ENCODE measurements at regions not wholly inside any gene's neighbourhood (a gene's known extent, or its start where the extent isn't known, plus 50 kb on each side); places are given as distances from the start of the nearest gene placed in this dataset.

- no peak for DNase-seq (ENCODE audit: low read depth)
Measured at GRCh38 chr10:78186572-78186971, 152.9 kb downstream of the RPS24 start.

- DNase-seq (ENCODE audit: low read depth) = no peak
Measured at GRCh38 chr10:78187371-78187770, 153.7 kb downstream of the RPS24 start.

- no peak for DNase-seq (ENCODE audit: low read depth)
Measured at GRCh38 chr10:78188446-78188845, 154.8 kb downstream of the RPS24 start.

- no peak for DNase-seq (ENCODE audit: low read depth)
Measured at GRCh38 chr10:78190051-78190825, 156.6 kb downstream of the RPS24 start.

- no peak for DNase-seq (ENCODE audit: low read depth)
Measured at GRCh38 chr10:78191301-78191700, 157.6 kb downstream of the RPS24 start.

- DNase-seq (ENCODE audit: low read depth) = no peak
Measured at GRCh38 chr10:78193189-78193588, 159.5 kb downstream of the RPS24 start.

GRCh38 chr10:78194050-78194449, 160.4 kb downstream of the RPS24 start:
- DNase-seq (ENCODE audit: low read depth) = no peak

GRCh38 chr10:78194539-78195402, 161.1 kb downstream of the RPS24 start:
- DNase-seq (ENCODE audit: low read depth) = no peak

- no peak for DNase-seq (ENCODE audit: low read depth)
Measured at GRCh38 chr10:78196396-78196795, 162.7 kb downstream of the RPS24 start.

GRCh38 chr10:78196964-78197363, 163.3 kb downstream of the RPS24 start:
- DNase-seq (ENCODE audit: low read depth) = no peak

GRCh38 chr10:78197628-78198272, 164.1 kb downstream of the RPS24 start:
- no peak for DNase-seq (ENCODE audit: low read depth)

GRCh38 chr10:78199005-78199725, 165.5 kb downstream of the RPS24 start:
- DNase-seq (ENCODE audit: low read depth) = no peak

- no peak for DNase-seq (ENCODE audit: low read depth)
Measured at GRCh38 chr10:78199759-78200158, 166.1 kb downstream of the RPS24 start.

- no peak for DNase-seq (ENCODE audit: low read depth)
Measured at GRCh38 chr10:78200686-78201085, 167.0 kb downstream of the RPS24 start.

GRCh38 chr10:78202386-78202785, 168.7 kb downstream of the RPS24 start:
- DNase-seq (ENCODE audit: low read depth) = no peak

- DNase-seq (ENCODE audit: low read depth) = no peak
Measured at GRCh38 chr10:78203915-78204818, 170.5 kb downstream of the RPS24 start.

- no peak for DNase-seq (ENCODE audit: low read depth)
Measured at GRCh38 chr10:78205457-78206016, 171.9 kb downstream of the RPS24 start.

GRCh38 chr10:78207216-78207615, 173.6 kb downstream of the RPS24 start:
- DNase-seq (ENCODE audit: low read depth) = no peak

GRCh38 chr10:78207776-78208175, 174.1 kb downstream of the RPS24 start:
- DNase-seq (ENCODE audit: low read depth) = no peak

GRCh38 chr10:78209970-78210369, 176.3 kb downstream of the RPS24 start:
- DNase-seq (ENCODE audit: low read depth) = no peak

- no peak for DNase-seq (ENCODE audit: low read depth)
Measured at GRCh38 chr10:78210548-78210947, 176.9 kb downstream of the RPS24 start.

All from stimulated activated CD8-positive, alpha-beta memory T cell treated with anti-CD3 and anti-CD28 coated beads, Interleukin-12 subunit alpha, Interleukin-12 subunit beta, amount 100 ng/mL, for 4 hours (primary cell).